ENCODE measurements at regions not wholly inside any gene's neighbourhood (a gene's known extent, or its start where the extent isn't known, plus 50 kb on each side); places are given as distances from the start of the nearest gene placed in this dataset.

- Histone ChIP-seq H3K4me3 (ENCODE audit: low read depth, low read length) (no peak overlapping the region), H3K27me3 (ENCODE audit: control insufficient read depth, insufficient read depth, low read length) (peaks cover 6% of the 10 kb centered on the region), H3K36me3 (ENCODE audit: control insufficient read depth, insufficient read depth, low read length) (no peaks in the 10 kb centered on the region)
- no peak for TF ChIP-seq CTCF (IDR thresholded peaks at IDR 0.05; ENCODE audit: insufficient read depth, low read length, poor library complexity, severe bottlenecking)
- DNase-seq (ENCODE audit: low read depth), result no peak
Measured at GRCh38 chr2:242019344-242019743, 149.8 kb downstream of the RTP5 start.

DNA sequence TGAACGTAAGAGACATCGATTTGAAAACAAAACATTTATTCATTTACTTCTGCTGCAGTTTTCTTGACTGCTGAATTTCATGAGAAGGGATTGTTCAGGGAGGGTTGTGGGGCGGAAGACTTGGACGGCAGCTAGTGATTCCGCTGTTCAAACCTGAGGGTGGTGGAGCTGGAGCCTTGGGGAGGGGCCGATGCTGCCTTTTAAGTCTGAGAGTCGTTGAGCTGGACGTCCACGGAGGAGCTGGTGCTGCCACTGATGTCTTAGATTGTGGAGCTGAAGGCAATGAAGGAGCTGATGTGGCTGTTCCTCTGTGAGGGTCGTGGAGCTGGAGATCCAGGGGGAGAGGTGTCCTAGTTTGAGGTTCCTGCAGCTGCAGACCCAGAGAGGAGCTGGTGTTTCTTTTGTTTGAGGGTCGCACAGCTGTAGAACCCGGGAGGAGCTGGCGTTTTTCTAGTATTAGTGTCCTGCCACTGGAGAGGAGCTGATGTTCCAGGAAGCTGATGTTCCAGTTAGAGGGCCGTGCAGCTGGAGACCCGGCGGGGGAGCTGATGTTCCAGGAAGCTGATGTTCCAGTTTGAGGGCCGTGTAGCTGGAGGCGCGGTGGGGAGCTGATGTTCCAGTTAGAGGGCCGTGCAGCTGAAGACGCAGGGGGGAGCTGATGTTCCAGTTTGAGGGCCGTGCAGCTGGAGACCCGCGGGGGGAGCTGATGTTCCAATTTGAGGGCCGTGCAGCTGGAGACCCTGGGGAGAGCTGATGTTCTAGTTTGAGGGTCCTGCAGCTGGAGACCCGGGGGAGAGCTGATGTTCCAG, 150.9 kb downstream of the RTP5 start:
- Histone ChIP-seq H3K4me3 (ENCODE audit: low read depth, low read length) (no peak overlapping the region), H3K36me3 (ENCODE audit: control insufficient read depth, insufficient read depth, low read length) (no peaks in the 10 kb centered on the region), H3K27me3 (ENCODE audit: control insufficient read depth, insufficient read depth, low read length) (peaks cover 9% of the 10 kb centered on the region)
- DNase-seq (ENCODE audit: low read depth), result no peak
- no peak for TF ChIP-seq CTCF (IDR thresholded peaks at IDR 0.05; ENCODE audit: insufficient read depth, low read length, poor library complexity, severe bottlenecking)

- Histone ChIP-seq H3K36me3 (ENCODE audit: control insufficient read depth, insufficient read depth, low read length) (no peaks in the 10 kb centered on the region), H3K27me3 (ENCODE audit: control insufficient read depth, insufficient read depth, low read length) (peaks cover 11% of the 10 kb centered on the region), H3K4me3 (ENCODE audit: low read depth, low read length) (no peak overlapping the region)
- DNase-seq (ENCODE audit: low read depth), result no peak
- no peak for TF ChIP-seq CTCF (IDR thresholded peaks at IDR 0.05; ENCODE audit: insufficient read depth, low read length, poor library complexity, severe bottlenecking)
Measured at GRCh38 chr2:242022550-242023290, 153.2 kb downstream of the RTP5 start.

GRCh38 chr2:242024751-242025355, 155.3 kb downstream of the RTP5 start:
- TF ChIP-seq CTCF (IDR thresholded peaks at IDR 0.05; ENCODE audit: insufficient read depth, low read length, poor library complexity, severe bottlenecking), result no peak
- Histone ChIP-seq H3K4me3 (ENCODE audit: low read depth, low read length) (no peak overlapping the region), H3K27me3 (ENCODE audit: control insufficient read depth, insufficient read depth, low read length) (peaks cover 19% of the 10 kb centered on the region), H3K36me3 (ENCODE audit: control insufficient read depth, insufficient read depth, low read length) (no peaks in the 10 kb centered on the region)
- no peak for DNase-seq (ENCODE audit: low read depth)

- DNase-seq (ENCODE audit: low read depth), result no peak
- Histone ChIP-seq H3K36me3 (ENCODE audit: control insufficient read depth, insufficient read depth, low read length) (no peaks in the 10 kb centered on the region), H3K27me3 (ENCODE audit: control insufficient read depth, insufficient read depth, low read length) (peaks cover 35% of the 10 kb centered on the region), H3K4me3 (ENCODE audit: low read depth, low read length) (no peak overlapping the region)
- no peak for TF ChIP-seq CTCF (IDR thresholded peaks at IDR 0.05; ENCODE audit: insufficient read depth, low read length, poor library complexity, severe bottlenecking)
Measured at GRCh38 chr2:242027676-242028450, 158.3 kb downstream of the RTP5 start.
